Superior temporal gyrus (tissue), 1 donor: ENCODE measurements at regions not wholly inside any gene's neighbourhood (a gene's known extent, or its start where the extent isn't known, plus 50 kb on each side); places are given as distances from the start of the nearest gene placed in this dataset.
A peak's percentile ranks its signal among the peaks of the same experiment; 100 is the strongest.
"Not testable (repeated sequence)": the region's sequence is repeated elsewhere in the genome, so short reads cannot be mapped to it uniquely, and the experiment has no call there.

ENCODE experiments used
- DNase-seq: peaks from one replicate; pipeline ENCODE4 v3.0.0-alpha.2; 2016; ENCODE audit errors: extremely low spot score

DNA sequence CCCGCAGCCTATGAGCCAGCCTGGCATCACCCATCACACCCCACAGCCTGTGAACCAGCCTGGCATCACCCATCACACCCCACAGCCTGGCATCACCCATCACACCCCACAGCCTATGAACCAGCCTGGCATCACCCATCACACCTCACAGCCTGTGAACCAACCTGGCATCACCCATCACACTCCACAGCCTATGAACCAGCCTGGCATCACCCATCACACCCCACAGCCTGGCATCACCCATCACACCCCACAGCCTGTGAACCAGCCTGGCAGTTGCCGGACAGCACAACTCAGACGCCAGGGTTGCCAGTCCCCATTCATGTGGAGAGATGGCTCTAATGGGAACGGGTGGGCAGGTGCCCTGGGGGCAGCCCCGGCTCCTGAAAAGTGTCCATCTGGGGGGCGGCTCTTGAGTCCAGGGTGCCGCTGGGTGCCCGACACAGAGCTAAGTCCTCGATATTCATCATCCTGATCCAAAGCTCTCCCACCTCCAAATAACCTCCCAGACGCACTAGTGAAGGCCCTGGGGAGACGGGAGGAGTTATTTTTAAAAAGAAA lies 116.9 kb upstream of the AFDN start:
- DNase-seq, result not testable (repeated sequence)

DNA sequence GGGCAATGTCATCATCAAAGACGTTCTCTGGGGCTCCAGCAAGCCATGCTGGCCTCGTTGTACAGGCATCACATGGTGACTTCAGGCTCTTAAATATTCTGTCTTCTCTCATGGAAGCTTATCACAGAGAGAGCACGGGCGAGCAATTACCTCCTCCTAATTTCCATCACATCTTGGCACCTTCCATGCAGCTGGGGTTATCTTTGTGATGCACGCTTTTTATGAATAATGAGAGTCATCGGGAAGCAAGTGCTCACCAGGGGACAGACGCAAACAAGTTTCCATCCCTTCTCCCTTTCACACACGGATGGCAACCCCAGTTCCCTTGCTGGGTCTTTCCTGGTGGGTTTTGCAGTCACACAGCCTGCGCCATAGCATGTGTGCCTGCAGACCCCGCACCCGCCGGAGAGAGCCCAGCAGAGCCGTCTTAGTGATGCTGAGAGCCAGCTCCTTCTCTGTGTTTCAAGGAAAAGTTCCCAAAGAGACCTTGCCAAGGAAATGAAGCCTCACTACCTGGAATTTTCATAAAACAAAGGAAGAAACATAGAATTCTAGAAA lies 116.3 kb upstream of the AFDN start:
- no peak for DNase-seq

DNA sequence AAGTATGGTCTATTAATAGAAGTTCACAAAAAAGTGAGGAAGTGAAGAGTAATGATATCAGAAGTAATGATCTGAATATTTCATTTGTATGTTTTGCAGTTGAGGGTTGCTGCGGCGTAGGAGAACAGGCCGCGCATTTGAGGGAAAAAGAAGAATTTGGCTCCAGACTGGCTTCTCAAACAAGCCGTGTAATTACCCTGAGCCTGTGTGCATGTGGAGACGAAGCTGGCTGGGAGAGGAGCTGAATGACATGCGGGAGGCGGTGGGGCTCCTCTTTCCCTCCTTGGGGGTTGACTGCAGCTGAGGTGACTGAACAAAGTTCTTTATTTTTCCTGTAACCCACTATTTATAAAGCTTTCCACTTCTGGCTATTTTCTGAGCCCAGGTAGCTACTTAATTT lies 115.5 kb upstream of the AFDN start:
- no peak for DNase-seq

DNA sequence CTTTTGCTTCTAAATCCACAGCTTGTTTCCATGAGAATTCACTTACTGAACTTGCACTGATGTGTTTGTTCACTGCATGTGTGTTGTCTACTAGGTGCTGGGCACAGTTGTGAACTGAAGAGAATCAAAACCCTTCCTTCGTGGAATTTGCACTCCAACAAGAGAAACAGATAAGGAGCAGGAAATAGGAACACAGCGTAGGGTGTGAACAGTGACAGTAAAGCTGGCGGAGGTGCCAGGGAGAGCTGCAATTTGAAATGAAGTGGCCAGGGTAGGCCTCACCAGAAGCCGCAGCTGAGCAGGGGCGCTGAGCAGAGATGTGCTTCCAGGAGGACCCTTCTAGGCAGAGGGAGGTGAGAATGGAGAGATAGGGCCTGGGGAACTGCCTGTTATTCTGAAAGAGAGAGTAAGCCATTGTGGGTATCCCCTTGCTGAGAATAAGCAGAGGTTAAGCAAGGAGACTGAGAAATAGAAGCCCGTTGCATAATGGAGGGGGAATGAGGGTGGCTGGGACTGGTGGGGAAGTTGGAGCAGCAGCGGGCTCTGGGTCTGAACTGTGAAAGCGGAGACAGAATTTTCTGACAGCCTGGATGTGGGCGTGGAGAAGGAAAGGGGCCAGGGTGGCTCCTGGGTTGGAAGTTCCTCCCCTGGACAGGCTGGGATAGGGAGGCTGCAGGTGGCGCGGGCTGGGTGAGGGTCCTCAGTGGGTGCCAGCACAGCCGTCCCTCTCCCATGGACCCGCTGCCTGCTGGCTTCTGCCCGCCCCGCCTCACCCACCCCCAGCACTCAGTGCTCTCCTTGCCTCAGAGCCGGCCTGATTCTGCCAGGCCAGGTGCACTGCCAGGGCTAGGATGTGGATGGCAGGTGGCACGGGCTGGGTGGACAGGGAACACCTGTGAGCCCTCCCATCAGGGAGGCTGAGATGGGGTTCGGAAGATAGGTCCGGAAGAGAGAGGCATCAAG lies 114.7 kb upstream of the AFDN start:
- DNase-seq, result no peak

DNA sequence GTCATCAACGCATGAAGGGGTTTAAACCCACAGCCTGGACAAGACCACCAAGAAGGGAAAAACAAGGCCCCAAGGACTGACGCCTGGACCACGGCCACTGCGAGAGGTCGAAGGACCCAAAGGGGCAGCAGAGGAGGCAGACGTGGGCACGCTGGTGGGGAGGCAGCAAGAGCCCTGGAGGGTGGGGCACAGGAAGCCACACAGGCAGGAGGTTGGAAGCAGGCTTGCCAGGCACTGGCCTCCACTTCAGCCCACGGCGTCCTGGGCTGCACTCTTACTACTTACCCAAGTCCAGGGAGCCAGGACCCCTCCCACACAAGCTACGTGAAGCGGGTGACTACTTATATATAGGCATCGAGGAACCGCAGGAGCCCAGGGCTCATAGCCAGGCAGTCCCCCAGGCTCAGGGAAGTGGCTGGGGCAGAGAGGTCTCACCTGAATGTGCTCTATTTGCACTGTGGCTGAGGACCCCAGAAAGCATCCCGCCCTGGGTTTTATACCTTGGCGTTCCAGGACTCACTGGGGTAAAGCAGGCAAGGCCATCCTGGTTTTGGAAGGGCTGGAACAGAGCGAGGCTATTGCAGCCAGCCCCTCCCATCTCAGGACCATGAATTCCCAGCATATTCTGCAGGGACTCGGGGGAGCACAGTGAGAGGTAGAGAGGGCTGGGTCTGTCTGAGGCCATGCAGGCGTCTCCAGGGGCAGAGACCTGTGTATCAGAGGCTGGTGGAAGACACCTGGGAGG lies 113.8 kb upstream of the AFDN start:
- no peak for DNase-seq

DNA sequence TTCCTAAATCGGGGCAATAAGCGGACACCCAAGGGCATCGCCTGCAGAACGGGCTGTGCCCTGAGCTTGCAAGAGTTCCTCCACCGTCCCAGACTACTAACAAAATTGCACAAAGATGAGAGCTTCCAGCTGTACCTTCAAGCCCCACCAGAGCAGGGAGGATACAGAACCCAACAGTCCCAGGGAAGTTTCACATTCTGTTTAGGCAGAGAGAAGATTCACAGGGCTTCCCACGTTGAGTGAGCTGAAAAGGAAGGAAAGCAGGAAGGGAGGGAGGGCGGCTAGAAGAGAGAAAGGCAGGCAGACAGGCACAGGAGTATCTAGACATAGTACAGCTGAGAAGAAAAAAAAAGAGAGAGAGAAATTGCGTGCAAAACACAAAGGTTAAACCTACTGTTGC lies 112.6 kb upstream of the AFDN start:
- DNase-seq, result no peak

DNA sequence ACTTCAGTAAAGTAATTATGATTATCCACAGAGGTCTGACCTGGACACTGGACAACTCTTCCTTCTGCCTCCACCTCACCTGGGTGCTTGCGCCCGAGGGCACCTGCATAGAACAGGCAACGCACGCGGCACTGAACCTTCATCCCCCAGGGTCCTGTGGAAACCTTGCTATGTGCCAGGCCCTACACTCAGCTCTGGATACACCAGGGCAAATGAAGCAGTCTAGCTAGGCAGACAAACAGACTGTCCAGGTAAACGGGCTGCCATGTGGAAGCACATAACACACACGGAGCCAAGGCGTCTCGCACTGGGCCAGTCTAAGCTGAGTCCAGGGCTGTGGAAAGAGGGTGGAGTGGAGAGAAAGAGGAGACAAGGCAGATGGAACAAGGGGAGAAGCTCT lies 109.3 kb upstream of the AFDN start:
- no peak for DNase-seq

DNA sequence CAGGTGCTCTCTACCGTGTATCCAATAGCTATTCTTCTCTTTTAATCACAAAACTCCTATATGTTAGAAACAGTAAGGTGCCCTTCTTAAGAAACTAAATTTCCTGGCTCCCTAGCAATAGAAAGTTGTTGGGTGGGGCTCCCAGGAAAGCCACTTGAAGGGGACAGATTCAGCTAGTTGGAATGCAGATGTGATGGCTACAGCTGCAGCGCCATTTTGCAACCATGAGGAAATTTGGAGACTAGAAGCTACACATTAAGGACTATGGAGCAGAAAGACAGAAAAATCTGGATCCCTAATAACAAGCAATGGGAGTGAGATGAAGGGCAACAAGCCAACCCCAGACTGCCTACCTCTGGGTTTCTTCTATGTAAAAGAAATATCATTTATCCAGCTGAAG lies 108.8 kb upstream of the AFDN start:
- no peak for DNase-seq

DNA sequence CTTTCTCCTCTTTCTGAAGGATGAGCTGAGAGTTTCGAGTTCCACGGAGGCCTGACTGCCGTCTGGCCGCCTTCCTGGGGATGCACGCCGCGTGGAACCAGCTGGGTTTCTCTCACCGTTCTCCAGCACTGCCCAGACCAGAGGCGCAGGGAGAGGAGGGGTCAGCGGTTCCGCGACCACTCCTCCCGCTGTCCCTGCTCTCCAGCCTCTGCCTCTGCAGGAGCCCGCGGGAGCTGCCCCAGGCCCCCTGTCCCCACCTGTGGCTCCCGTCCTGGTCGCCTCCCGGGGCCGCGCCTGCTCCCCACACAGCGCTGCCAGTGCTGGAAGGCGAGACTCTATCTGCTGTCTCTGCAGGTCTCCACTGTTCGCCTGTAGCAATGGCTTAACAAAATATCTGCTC lies 106.8 kb upstream of the AFDN start:
- no peak for DNase-seq

DNA sequence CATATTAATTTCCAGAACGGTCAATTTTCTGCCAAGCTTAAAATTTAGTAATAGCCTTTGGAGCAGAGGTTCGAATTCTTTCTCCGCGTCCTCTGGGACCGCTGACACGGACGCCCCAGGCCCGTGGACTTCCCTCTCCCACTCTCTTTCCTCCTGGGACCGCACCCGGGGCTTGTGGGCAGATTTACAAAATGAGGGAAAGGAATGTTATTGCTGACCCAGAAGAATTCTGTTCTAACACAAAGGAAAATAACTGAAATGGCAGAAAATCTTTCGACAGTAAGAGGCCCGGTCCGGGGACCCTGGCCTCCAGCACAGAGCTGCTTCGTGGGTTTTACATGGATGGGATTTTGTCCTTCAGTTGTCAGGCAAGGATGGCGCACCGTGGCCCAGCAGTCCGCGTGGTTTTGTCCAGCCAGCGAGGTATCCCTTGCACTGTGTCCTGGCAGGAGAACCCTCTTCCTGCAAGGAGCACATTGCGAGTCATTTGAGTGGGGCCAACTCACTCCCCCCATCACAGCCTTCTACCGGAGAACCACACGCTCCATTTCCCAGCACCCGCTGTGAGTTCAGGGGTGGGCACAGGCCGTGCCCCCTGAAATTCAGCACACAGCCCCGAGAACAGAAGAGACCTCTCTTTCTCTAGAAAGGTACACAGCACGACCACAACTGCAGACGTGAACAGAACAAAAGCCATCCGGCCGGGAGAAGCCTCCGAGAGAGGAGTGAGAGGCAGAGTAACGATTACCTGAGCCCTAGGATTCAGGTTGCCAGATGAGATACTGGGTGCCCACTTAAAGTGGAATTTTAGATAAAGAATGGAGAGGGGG lies 106.0 kb upstream of the AFDN start:
- no peak for DNase-seq

DNA sequence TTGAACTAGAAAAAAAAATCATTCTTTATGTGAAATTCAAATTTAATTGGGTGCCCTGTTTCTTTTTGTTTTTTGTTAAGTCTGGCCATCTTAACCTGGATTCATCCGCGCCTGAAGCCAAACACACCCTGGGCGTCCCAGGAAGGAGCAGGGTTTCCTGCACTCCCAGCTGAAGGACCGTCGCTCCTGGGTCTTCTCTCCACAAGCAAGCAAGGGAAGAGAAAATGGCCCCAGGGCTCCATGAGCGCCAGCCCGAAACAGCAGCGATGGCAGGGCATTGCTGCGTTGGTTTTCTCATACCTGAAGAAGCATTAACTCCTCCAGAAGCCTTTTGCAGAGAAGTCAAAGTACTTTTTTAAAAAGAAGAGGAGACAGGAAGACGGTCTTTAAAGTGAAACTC lies 105.4 kb upstream of the AFDN start:
- DNase-seq, result no peak

DNA sequence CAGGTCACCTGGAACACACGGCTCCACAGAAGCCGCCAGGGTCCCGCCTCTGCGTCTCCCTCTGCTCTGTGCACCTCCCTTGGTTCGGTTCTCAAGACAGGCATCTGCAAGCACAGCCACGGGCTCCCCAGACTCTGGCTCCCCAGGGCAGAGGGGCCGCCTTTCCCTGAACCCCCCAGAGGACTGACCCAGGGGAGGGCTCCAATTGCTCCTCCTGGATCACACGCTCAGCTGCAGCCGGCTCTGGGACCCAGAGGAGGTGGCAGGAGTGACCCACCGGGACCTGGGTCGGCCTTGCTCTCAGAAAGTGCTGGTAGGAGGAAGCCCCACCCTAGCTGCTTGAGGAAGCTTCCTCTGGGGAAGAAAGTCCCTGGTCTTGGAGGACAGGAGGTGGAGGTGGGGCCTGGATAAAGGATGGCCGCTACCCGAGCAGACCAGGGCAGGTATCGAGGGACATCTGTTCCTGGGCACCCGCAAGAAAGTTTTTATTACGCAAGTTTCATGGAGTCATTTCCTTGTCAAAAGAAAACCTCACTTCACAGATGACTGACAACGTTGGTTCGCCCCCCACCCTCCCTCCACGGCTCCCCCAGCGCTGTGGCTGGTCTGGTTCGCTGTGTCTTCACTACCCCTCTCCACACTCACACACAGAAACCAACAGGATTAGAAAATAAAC lies 103.9 kb upstream of the AFDN start:
- no peak for DNase-seq

DNA sequence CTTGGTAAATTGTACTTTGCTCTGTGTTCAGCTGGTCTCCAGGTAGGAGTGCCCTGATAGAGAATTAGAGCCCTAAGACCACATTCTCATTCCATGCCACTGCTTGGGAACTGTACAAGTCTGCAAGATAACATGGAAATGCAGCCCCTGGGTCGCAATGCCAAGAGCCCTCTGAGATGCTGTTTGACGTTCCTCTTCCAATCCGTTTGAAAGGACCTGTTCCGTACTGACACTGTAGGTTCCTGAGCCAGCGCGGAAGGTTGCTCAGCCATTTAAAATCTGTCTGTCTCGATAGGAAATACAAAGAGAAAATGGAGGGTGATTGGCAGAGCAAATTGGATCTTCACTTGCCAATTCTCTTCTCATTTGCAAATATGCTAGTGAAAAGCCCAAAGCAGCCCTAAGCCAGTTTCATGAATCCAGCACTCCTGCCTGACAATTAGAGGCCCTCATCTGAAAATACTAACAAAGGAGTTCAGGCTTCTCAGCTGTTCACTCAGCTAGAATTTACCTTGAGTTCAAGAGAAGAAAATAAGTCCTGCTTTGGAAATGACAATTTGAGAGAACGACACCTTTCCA lies 100.6 kb upstream of the AFDN start:
- DNase-seq, result no peak

DNA sequence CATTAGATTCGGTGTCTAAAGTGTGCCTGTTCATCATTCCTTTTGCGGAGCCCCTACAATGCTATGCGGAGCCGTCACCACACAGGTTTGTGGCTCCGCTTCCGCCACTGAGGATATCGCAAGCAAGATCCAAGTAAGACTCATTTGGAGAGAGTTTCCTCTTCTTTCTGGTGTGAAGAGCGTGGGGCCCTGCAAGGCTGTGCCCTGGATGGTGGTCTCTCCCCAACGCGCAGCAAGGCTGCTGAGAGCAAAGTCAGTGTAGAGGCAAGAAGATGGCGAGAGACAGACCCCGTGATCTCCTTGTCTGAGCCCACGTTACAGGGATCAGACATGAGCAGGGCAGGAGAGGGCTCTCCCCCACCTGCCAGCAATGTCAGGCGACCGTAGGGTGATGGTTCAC lies 96.3 kb upstream of the AFDN start:
- no peak for DNase-seq

DNA sequence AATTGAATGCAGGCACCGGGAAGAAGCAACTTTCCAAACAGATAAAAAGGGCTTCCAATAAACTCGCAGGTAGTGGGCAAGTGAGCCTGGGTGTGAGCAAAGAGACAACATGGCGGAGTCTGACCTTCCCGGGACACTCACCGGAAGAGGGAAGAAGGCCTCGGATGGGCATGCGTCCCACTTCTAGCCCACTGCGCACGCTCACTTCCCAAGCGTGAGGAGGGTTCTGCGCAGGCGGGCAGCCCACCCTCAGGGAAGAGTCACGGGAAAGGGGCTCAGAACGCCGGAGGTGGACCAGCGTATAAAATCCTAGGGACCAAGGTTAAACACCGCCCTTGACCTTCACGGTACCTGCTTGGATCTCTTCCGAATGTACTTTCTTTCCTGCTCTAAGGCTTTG lies 95.5 kb upstream of the AFDN start:
- DNase-seq, result no peak

DNA sequence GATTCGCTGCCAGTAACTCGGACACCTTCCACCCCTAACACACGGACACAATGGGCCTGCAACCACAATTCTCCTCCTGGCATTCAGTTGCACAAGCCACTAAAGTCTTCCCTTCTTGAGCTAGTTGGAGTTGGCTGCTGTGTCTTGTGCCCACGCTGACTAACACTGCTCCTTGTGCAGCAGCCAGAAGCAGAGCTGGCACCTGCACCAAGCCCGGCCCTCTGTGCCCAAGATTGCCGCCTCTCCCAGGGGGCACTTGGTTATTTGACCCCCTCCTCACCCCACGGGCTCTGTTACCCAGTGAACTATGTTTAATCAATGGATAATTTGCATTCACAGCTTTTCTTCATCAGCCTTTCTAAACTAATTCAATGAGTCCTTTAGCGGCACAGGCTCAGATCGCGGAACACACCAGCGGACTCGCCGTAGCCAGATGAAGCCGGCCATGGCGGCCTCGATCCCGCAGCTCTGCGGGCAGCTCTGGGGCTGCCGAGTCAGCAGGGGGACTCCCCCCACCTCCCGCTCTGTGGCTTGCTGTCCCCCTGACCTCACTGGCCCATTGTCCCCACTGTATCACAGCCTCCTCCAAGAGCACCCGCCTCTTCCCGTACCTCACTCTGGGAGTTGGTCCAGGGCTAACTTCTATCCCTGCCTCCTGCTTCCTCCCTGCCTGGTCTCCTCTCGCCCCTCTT lies 94.8 kb upstream of the AFDN start:
- peak; percentile 38 for DNase-seq

DNA sequence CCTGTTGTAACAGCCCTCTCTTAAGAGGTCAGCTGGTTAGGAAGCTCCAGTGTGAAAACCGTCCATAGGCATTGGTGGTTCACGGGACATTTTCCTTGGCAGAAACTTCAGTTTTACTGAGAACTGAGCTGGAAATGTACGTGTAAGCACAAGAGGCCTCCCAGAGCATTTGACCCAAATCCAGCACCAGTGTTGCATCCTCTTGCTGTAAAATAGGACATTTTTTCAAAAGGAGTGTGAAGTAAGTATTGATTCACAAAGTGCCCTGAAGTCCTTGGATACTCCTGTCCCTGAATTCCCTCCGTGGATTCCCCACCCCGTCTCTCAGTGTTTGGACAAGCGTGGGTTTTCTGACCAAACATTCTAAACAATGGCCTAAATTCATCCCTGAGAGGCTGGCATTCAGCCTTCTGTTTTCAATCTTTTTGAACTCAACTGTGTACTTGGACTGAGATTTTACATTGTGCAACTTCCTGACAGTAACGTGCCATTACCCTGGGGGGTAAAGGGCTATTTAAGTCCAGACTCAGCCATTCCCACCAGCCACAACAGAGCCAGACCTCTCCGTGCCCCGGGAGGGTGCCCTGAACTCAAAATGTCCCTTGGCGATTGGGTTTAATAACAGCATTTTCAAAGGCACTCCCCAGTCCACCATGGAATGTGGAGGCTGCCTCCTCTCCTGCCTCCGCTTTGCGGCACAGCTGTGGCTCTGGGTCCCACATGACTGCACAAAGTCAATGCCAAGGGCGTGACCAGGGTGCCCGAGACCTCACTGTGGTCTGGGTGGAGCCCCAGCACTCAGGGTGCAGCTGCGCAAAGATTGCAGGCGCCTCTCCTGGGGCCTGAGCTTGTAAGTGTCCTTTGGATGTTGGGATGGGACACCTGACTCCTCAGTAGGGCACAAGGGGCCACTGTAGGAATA lies 92.7 kb upstream of the AFDN start:
- DNase-seq, result peak; percentile 39

DNA sequence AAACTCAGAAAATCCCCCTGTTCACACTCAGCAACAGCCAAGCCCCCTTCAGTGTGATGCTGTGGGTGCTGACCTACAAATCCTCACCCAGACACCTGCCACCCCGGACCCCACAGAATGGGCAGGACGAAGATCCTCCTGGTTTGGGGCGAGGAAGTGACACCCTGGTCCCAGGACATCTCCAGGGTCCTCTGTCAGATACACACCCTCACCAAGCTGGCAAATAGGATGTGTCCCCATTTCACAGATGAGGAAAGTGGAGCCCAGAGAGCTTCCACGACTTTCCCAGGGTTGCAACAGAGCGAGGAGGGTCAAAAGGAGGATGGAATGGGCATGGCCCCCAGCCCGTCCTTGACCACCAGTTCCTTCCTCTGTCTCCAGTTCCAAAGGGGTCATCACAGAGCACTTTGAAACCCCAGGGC lies 92.0 kb upstream of the AFDN start:
- DNase-seq, result no peak
